ENCODE measurements at regions not wholly inside any gene's neighbourhood (a gene's known extent, or its start where the extent isn't known, plus 50 kb on each side); places are given as distances from the start of the nearest gene placed in this dataset.

GRCh38 chr3:118817748-118818165 lies 216.9 kb downstream of the IGSF11 start (continued):
- no peak for TF ChIP-seq RNF2 (IDR thresholded peaks at IDR 0.05; ENCODE audit: borderline replicate concordance, low read depth, low read length, missing control alignments, poor library complexity, severe bottlenecking)
- TF ChIP-seq GABPA (IDR thresholded peaks at IDR 0.05; ENCODE audit: borderline replicate concordance, insufficient read depth, low read length), result no peak
- no peak for TF ChIP-seq SAP30 (IDR thresholded peaks at IDR 0.05; ENCODE audit: insufficient read depth, insufficient replicate concordance, low read length)
- TF ChIP-seq FOSL1 (IDR thresholded peaks at IDR 0.05; ENCODE audit: insufficient read depth, low read depth, low read length), result no peak
- 0 out of 2 replicates have a peak, but pooled peaks have one; percentile 4 for TF ChIP-seq CEBPB (IDR thresholded peaks at IDR 0.05; ENCODE audit: low read depth, low read length)
- no peak for TF ChIP-seq TBP (IDR thresholded peaks at IDR 0.05; ENCODE audit: low read depth, low read length)
- no peak for TF ChIP-seq CTBP2 (IDR thresholded peaks at IDR 0.05; ENCODE audit: borderline replicate concordance, insufficient read depth, insufficient read length, low read length)
- no peak for TF ChIP-seq BACH1 (IDR thresholded peaks at IDR 0.05; ENCODE audit: low read length)
- no peak for TF ChIP-seq SP2 (IDR thresholded peaks at IDR 0.05; ENCODE audit: low read length)
- TF ChIP-seq RAD21 (IDR thresholded peaks at IDR 0.05 in 1 of 2, conservative IDR thresholded peaks at IDR 0.05 in 1 of 2; ENCODE audit: low read depth in 2 of 2, low read length in 2 of 2), result peak; percentile 92 to 94
- TF ChIP-seq RFX5 (IDR thresholded peaks at IDR 0.05; ENCODE audit: borderline replicate concordance, low read depth, low read length), result no peak
- TF ChIP-seq POLR2A (IDR thresholded peaks at IDR 0.05; ENCODE audit: control extremely low read depth in 1 of 2, low read depth in 2 of 2, low read length in 2 of 2), result no peak
- TF ChIP-seq TAF7 (optimal IDR thresholded peaks at IDR 0.05; ENCODE audit: borderline replicate concordance, low read depth, low read length), result no peak
- TF ChIP-seq ZNF274 (IDR thresholded peaks at IDR 0.05; ENCODE audit: borderline replicate concordance, extremely low read depth, low read length), result no peak
